Breast epithelium (tissue), 4 donors: ENCODE measurements at regions not wholly inside any gene's neighbourhood (a gene's known extent, or its start where the extent isn't known, plus 50 kb on each side); places are given as distances from the start of the nearest gene placed in this dataset.
"Not testable (repeated sequence)": the region's sequence is repeated elsewhere in the genome, so short reads cannot be mapped to it uniquely, and the experiment has no call there.

Source experiments
- DNase-seq, 2 donors: peaks; one replicate each; pipeline ENCODE4 v3.0.0-alpha.2; 2019; ENCODE audit warnings: low spot score in 2 of 2
- H3K27ac ChIP-seq, 2 donors: fragments of 200-600 bp; sonication (generic) in 1 of 2; one replicate each; pipeline ENCODE4 v1.5.1; 2016 to 2019; ENCODE audit warnings: mild to moderate bottlenecking in 1 of 2
- H3K27me3 ChIP-seq, 2 donors: fragments of 200-600 bp; sonication (generic) in 1 of 2; one replicate each; pipeline versions ENCODE4 v1.5.1 to v1.6.0; 2017 to 2019; ENCODE audit warnings: control low read depth in 1 of 2, mild to moderate bottlenecking in 1 of 2
- H3K36me3 ChIP-seq: fragments of 200-600 bp; one replicate; pipeline ENCODE4 v1.5.1; 2019
- H3K4me1 ChIP-seq, 2 donors: fragments of 200-600 bp; sonication (generic); one replicate each; pipeline ENCODE4 v1.5.1; 2016 to 2019; ENCODE audit warnings: control low read depth in 1 of 2
- H3K4me3 ChIP-seq, 3 donors: fragments of 200-600 bp; sonication (generic); 1 replicate in 2 of 3; 2 replicates in 1 of 3; pipeline ENCODE4 v1.5.1; 2016 to 2019; ENCODE audit warnings: mild to moderate bottlenecking in 3 of 3, moderate library complexity in 2 of 3
- H3K9me3 ChIP-seq, 2 donors: fragments of 200-600 bp; sonication (generic) in 1 of 2; one replicate each; pipeline ENCODE4 v1.5.1; 2016 to 2019; ENCODE audit warnings: control low read depth in 1 of 2
- POLR2A ChIP-seq: fragments of 450-650 bp; IDR thresholded peaks from one replicate; pipeline ENCODE4 v1.6.1; 2016; ENCODE audit warnings: antibody characterized with exemption, mild to moderate bottlenecking, moderate library complexity
- POLR2AphosphoS5 ChIP-seq, 3 donors: sonication (generic); formaldehyde crosslinking; IDR thresholded peaks; one replicate each; pipeline ENCODE4 v1.6.1; 2017; ENCODE audit warnings: antibody characterized with exemption in 3 of 3
- intact Hi-C: fragments of 100-400 bp; cut with DNase I; formaldehyde crosslinking; loops from one replicate; pipeline ENCODE4 v1.15.1; 2023; ENCODE audit warnings: low total_unique reads
- TF ChIP-seq, protein P1 (sequence below), 3 donors: fragments of 450-650 bp; IDR thresholded peaks; one replicate each; pipeline ENCODE4 v1.5.1; 2016 to 2017; ENCODE audit warnings: antibody characterized with exemption in 3 of 3, mild to moderate bottlenecking in 3 of 3, moderate library complexity in 3 of 3

DNA sequence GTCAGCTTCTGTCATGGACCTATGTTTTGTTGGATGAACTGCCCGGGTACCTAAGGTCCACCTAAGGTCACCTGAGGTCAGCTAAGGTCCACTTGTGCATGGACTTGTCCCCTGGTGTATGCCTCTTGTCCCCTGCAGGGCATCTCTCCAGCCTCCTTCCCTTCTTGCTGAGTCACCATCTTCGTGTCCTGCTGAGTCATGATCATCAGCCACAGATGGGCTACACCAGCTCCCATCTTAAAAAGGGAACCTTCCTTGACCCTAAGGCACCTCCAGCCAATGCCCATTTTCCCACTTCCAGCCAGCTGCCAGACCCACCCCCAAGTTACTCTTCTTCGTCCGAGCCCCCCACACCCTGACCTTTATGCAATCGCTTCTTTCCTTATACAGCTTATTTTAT, 544.9 kb downstream of the TBC1D22A start:
- DNase-seq = no peak
- no peaks in the 10 kb centered on the region for H3K27me3 ChIP-seq
- peaks cover 0 to 4% of the 10 kb centered on the region in 2 donors for H3K9me3 ChIP-seq
- H3K4me3 ChIP-seq = no peak overlapping the region
- no peak overlapping the region for H3K27ac ChIP-seq
- intact Hi-C loops = no loop called here
- no peaks in the 10 kb centered on the region for H3K4me1 ChIP-seq
- no peaks in the 10 kb centered on the region for H3K36me3 ChIP-seq
- TF ChIP-seq POLR2AphosphoS5 (IDR thresholded peaks at IDR 0.05) (no peak), POLR2A (no peak)
- TF ChIP-seq, protein P1, sequence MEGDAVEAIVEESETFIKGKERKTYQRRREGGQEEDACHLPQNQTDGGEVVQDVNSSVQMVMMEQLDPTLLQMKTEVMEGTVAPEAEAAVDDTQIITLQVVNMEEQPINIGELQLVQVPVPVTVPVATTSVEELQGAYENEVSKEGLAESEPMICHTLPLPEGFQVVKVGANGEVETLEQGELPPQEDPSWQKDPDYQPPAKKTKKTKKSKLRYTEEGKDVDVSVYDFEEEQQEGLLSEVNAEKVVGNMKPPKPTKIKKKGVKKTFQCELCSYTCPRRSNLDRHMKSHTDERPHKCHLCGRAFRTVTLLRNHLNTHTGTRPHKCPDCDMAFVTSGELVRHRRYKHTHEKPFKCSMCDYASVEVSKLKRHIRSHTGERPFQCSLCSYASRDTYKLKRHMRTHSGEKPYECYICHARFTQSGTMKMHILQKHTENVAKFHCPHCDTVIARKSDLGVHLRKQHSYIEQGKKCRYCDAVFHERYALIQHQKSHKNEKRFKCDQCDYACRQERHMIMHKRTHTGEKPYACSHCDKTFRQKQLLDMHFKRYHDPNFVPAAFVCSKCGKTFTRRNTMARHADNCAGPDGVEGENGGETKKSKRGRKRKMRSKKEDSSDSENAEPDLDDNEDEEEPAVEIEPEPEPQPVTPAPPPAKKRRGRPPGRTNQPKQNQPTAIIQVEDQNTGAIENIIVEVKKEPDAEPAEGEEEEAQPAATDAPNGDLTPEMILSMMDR (IDR thresholded peaks at IDR 0.05) = no peak

DNA sequence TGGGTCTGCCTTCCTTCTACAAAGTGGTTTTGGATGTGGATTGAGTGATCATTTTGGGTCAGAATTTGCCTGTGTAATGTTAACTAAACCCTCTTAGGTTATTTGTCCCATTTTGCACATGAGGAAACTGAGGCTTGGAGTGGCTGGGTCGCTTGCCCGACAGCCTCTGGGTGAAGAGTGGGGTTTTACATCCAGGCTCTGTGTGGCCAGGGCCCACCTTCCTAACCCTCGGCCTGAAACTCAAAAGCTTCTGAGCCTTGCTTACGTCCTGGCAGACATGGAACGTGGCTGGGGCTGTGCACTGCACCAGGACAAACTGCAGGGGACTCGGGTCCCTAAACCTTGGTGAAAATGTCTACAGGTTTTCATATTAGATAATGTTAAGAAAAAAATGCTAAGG, 542.4 kb downstream of the TBC1D22A start:
- H3K27ac ChIP-seq = no peak overlapping the region
- TF ChIP-seq, protein P1 (IDR thresholded peaks at IDR 0.05) = no peak
- TF ChIP-seq POLR2A (no peak), POLR2AphosphoS5 (IDR thresholded peaks at IDR 0.05) (no peak)
- no peaks in the 10 kb centered on the region for H3K27me3 ChIP-seq
- peak in 1 of 2 donors; percentile 30 for DNase-seq
- H3K4me1 ChIP-seq = no peaks in the 10 kb centered on the region
- H3K9me3 ChIP-seq = no peaks in the 10 kb centered on the region
- intact Hi-C loops = no loop called here
- H3K4me3 ChIP-seq = no peak overlapping the region
- no peaks in the 10 kb centered on the region for H3K36me3 ChIP-seq

DNA sequence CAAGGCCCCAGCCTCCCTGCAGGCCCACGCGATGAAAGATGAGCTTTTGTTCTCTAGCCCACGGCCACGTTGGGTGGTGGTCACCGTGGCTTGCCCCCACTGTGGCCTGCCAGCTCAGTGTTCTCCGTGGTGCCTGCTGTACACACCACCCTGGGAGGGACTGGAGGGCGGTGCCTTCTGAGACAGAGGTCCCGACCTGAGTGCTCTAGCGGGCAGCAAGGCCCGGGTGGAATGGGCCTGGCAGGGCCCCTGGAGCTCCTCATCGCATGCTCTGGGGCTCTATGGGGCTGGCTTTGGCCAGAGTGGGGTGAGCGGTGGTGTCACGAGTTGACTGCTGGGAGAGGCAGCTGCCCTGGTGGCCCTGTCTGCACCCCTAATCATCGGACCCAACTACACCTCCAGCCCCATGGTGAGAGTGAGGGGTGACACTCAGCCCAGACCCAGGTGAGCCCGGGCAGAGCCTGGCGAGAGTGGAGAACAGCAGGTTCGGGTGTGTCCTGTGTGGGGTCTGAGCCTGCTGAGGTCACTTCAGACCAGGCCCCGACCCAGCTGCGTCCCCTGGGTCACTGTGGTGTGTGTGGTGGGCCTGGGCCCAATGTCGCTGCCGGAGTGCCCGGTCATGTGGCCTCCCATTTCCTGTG, 541.9 kb downstream of the TBC1D22A start:
- Histone ChIP-seq H3K4me3 (no peak overlapping the region), H3K27me3 (peaks cover 0 to 3% of the 10 kb centered on the region in 2 donors), H3K36me3 (no peaks in the 10 kb centered on the region), H3K9me3 (no peaks in the 10 kb centered on the region), H3K27ac (no peak overlapping the region), H3K4me1 (no peaks in the 10 kb centered on the region)
- TF ChIP-seq POLR2AphosphoS5 (IDR thresholded peaks at IDR 0.05) (no peak), POLR2A (no peak)
- TF ChIP-seq, protein P1 (IDR thresholded peaks at IDR 0.05) = no peak
- intact Hi-C loops = no loop called here
- DNase-seq = peak in 1 of 2 donors; percentile 37

DNA sequence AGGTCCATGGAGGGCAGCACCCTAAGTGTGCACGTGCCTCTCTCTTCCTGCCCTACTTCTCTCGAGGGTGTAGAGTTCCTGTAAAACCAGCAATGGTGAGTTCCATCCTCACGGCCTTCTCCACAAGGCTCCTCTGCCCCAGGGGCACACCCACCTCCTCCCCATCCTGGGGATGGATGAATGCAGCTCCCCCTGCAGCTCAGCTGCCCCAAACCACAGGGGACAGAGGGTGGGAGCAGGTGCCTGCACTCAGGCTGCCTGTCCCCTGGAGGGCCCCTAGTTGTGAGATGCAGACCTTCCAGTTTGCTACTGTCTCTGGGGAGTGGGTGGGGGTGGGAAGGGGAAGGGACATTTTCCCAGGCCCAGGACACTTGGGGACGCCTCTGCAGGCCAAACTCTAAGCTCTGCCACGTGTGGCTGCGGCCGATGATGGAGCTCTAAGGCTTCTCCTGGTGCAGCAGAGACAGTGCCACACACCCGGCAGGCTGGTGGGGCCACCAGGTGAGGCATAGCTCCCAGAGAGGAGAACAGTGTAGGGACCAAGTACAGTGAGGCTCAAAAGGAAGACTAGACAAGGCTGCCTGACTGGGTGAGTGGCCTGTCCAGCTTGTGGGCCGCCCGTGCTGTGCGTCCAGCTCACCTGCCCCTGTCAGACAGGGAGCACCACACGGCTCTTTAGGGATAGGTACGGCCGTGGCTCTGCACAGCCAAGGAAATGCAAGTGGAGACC, 540.9 kb downstream of the TBC1D22A start:
- intact Hi-C loops = no loop called here
- no peak for DNase-seq
- peaks cover 0 to 6% of the 10 kb centered on the region in 2 donors for H3K27me3 ChIP-seq

DNA sequence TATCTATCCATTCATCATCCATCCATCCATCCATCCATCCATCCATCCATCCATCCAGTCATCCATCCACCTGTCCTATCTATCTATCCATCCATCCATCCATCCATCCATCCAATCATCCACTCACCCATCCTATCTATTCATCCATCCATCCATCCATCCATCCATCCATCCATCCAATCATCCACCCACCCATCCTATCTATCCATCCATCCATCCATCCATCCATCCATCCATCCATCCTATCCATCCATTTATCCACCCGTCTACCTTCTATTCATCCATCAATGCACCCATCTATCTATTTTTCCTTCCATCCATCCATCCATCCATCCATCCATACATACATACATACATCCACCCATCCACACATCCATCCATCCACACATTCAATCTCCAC, 540.1 kb downstream of the TBC1D22A start:
- intact Hi-C loops, DNase-seq: not testable (repeated sequence)

More for the DNA sequence above, 540.9 kb downstream of the TBC1D22A start:
- Histone ChIP-seq H3K36me3 (no peaks in the 10 kb centered on the region), H3K4me1 (no peaks in the 10 kb centered on the region), H3K4me3 (no peak overlapping the region), H3K27ac (no peak overlapping the region), H3K9me3 (no peaks in the 10 kb centered on the region)
- TF ChIP-seq POLR2AphosphoS5 (IDR thresholded peaks at IDR 0.05) = no peak
- TF ChIP-seq POLR2A = no peak
- TF ChIP-seq, protein P1 (IDR thresholded peaks at IDR 0.05) = no peak

More for the DNA sequence above, 540.1 kb downstream of the TBC1D22A start:
- H3K9me3 ChIP-seq, H3K27me3 ChIP-seq, H3K27ac ChIP-seq, H3K4me1 ChIP-seq, H3K36me3 ChIP-seq, H3K4me3 ChIP-seq: not testable (repeated sequence)
